Gastrocnemius medialis (tissue), 4 donors: ENCODE measurements at regions not wholly inside any gene's neighbourhood (a gene's known extent, or its start where the extent isn't known, plus 50 kb on each side); places are given as distances from the start of the nearest gene placed in this dataset.

Experiments
- ATAC-seq, 2 donors: fragments of 150-250 bp; one replicate each; pipeline ENCODE4 v1.9.1; 2016
- DNase-seq, 2 donors: peaks; one replicate each; pipeline ENCODE4 v3.0.0-alpha.2; 2019
- H3K27ac ChIP-seq, 4 donors: fragments of 200-600 bp; sonication (generic); 1 replicate in 1 of 4; 2 replicates in 3 of 4; pipeline ENCODE4 v1.5.1; 2016 to 2018; ENCODE audit warnings: mild to moderate bottlenecking in 2 of 4, moderate library complexity in 1 of 4
- H3K27me3 ChIP-seq, 3 donors: fragments of 200-600 bp; sonication (generic) in 2 of 3; 1 replicate in 1 of 3; 2 replicates in 2 of 3; pipeline versions ENCODE4 v1.5.1 to v1.6.0; 2016 to 2019; ENCODE audit warnings: mild to moderate bottlenecking in 1 of 3, moderate library complexity in 1 of 3
- H3K36me3 ChIP-seq, 2 donors: fragments of 200-600 bp; sonication (generic) in 1 of 2; one replicate each; pipeline ENCODE4 v1.5.1; 2017 to 2018
- H3K4me1 ChIP-seq, 2 donors: fragments of 200-600 bp; sonication (generic) in 1 of 2; one replicate each; pipeline ENCODE4 v1.5.1; 2016 to 2017; ENCODE audit warnings: mild to moderate bottlenecking in 2 of 2
- H3K4me3 ChIP-seq, 4 donors: fragments of 200-600 bp; sonication (generic) in 3 of 4; 1 replicate in 1 of 4; 2 replicates in 3 of 4; pipeline ENCODE4 v1.5.1; 2016 to 2019; ENCODE audit warnings: mild to moderate bottlenecking in 2 of 4
- H3K9me3 ChIP-seq, 3 donors: fragments of 200-600 bp; sonication (generic) in 2 of 3; 1 replicate in 1 of 3; 2 replicates in 2 of 3; pipeline ENCODE4 v1.5.1; 2016 to 2019
- CTCF ChIP-seq, 5 experiments: fragments of 450-650 bp in 3 of 5; fragments of 200-600 bp in 2 of 5; sonication (generic) in 2 of 5; IDR thresholded peaks in 4 of 5; conservative IDR thresholded peaks in 1 of 5; 1 replicate in 4 of 5; 2 replicates in 1 of 5; pipeline ENCODE4 v1.5.1; 2016 to 2019; ENCODE audit warnings: antibody characterized with exemption in 5 of 5, mild to moderate bottlenecking in 3 of 5, moderate library complexity in 3 of 5
- POLR2A ChIP-seq, 2 donors: fragments of 450-650 bp; IDR thresholded peaks; one replicate each; pipeline ENCODE4 v1.6.1; 2017; ENCODE audit warnings: antibody characterized with exemption in 2 of 2, mild to moderate bottlenecking in 2 of 2, moderate library complexity in 2 of 2
- in situ Hi-C, 4 donors: fragments of 200-750 bp; cut with MboI; loops; one replicate each; pipeline versions ENCODE4 v1.15.0 to v1.8.0; 2017; ENCODE audit warnings: low sequenced_read_pairs in 4 of 4
- intact Hi-C: fragments of 100-400 bp; cut with DNase I; formaldehyde crosslinking; loops from one replicate; pipeline ENCODE4 v1.15.1; 2023; ENCODE audit warnings: low total_unique reads

- no peak for TF ChIP-seq POLR2A (IDR thresholded peaks at IDR 0.05)
- no peak for TF ChIP-seq CTCF (IDR thresholded peaks at IDR 0.05 in 4 of 5, conservative IDR thresholded peaks at IDR 0.05 in 1 of 5)
- Histone ChIP-seq H3K27me3 (no peaks in the 10 kb centered on the region), H3K36me3 (no peaks in the 10 kb centered on the region), H3K4me3 (no peak overlapping the region), H3K9me3 (peaks cover 0 to 7% (median 0%) of the 10 kb centered on the region in 3 donors), H3K27ac (peak overlapping the region; percentile 23 to 69 (median 50)), H3K4me1 (peaks cover 31 to 41% of the 10 kb centered on the region in 2 donors)
- ATAC-seq (peak; percentile 79 to 90), DNase-seq (no peak)
- intact Hi-C loops (no loop called here), in situ Hi-C loops (loop anchor here in 2 of 4 donors (25.0 kb wide), 1 partner anchor 767 kb away; no protein-coding TSS in a partner anchor)
Measured at GRCh38 chr18:27579364-27579763, 394.3 kb upstream of the CHST9 start.

- in situ Hi-C loops, result loop anchor here in 2 of 4 donors (25.0 kb wide), 1 partner anchor 765 kb away; no protein-coding TSS in a partner anchor
- intact Hi-C loops, result no loop called here
- ATAC-seq (peak in 1 of 2 donors; percentile 77), DNase-seq (no peak)
- TF ChIP-seq POLR2A (IDR thresholded peaks at IDR 0.05) (no peak), CTCF (IDR thresholded peaks at IDR 0.05 in 4 of 5, conservative IDR thresholded peaks at IDR 0.05 in 1 of 5) (no peak)
- Histone ChIP-seq H3K4me1 (peaks cover 24 to 28% of the 10 kb centered on the region in 2 donors), H3K36me3 (no peaks in the 10 kb centered on the region), H3K4me3 (no peak overlapping the region), H3K27me3 (no peaks in the 10 kb centered on the region), H3K27ac (peak overlapping the region in 3 of 4 donors; percentile 39 to 69 (median 64)), H3K9me3 (peaks cover 0 to 7% (median 0%) of the 10 kb centered on the region in 3 donors)
Measured at GRCh38 chr18:27577752-27578151, 392.6 kb upstream of the CHST9 start.

GRCh38 chr18:27577265-27577664 lies 392.2 kb upstream of the CHST9 start:
- in situ Hi-C loops, result loop anchor here in 2 of 4 donors (25.0 kb wide), 1 partner anchor 765 kb away; no protein-coding TSS in a partner anchor
- no peak for ATAC-seq
- no peaks in the 10 kb centered on the region for H3K36me3 ChIP-seq

GRCh38 chr18:27567434-27567833 lies 382.3 kb upstream of the CHST9 start:
- intact Hi-C loops, result no loop called here
- ATAC-seq (no peak), DNase-seq (no peak)
- Histone ChIP-seq H3K27me3 (no peaks in the 10 kb centered on the region), H3K4me3 (no peak overlapping the region), H3K27ac (no peak overlapping the region), H3K9me3 (no peaks in the 10 kb centered on the region), H3K36me3 (no peaks in the 10 kb centered on the region), H3K4me1 (peaks cover 13 to 17% of the 10 kb centered on the region in 2 donors)
- in situ Hi-C loops, result no loop called here
- TF ChIP-seq POLR2A (IDR thresholded peaks at IDR 0.05), result no peak
- TF ChIP-seq CTCF (IDR thresholded peaks at IDR 0.05 in 4 of 5, conservative IDR thresholded peaks at IDR 0.05 in 1 of 5), result no peak

More at GRCh38 chr18:27577265-27577664, 392.2 kb upstream of the CHST9 start:
- Histone ChIP-seq H3K27me3 (no peaks in the 10 kb centered on the region), H3K4me3 (no peak overlapping the region), H3K4me1 (peaks cover 24 to 28% of the 10 kb centered on the region in 2 donors), H3K9me3 (peaks cover 0 to 7% (median 0%) of the 10 kb centered on the region in 3 donors), H3K27ac (peak overlapping the region in 3 of 4 donors; percentile 39 to 69 (median 64))
- no peak for TF ChIP-seq CTCF (IDR thresholded peaks at IDR 0.05 in 4 of 5, conservative IDR thresholded peaks at IDR 0.05 in 1 of 5)
- no peak for DNase-seq
- intact Hi-C loops, result no loop called here

GRCh38 chr18:27564066-27564465 lies 379.0 kb upstream of the CHST9 start:
- intact Hi-C loops (no loop called here), in situ Hi-C loops (no loop called here)
- no peaks in the 10 kb centered on the region for H3K9me3 ChIP-seq
- H3K4me1 ChIP-seq, result peaks cover 24 to 39% of the 10 kb centered on the region in 2 donors
- H3K36me3 ChIP-seq, result no peaks in the 10 kb centered on the region
- H3K27ac ChIP-seq, result peak overlapping the region in 3 of 4 donors; percentile 4 to 68 (median 32)
- ATAC-seq (peak; percentile 84 to 87), DNase-seq (peak in 1 of 2 donors; percentile 31)
- H3K4me3 ChIP-seq, result no peak overlapping the region
- no peaks in the 10 kb centered on the region for H3K27me3 ChIP-seq
- no peak for TF ChIP-seq POLR2A (IDR thresholded peaks at IDR 0.05)
